HG02938 (cell line): ENCODE measurements at regions not wholly inside any gene's neighbourhood (a gene's known extent, or its start where the extent isn't known, plus 50 kb on each side); places are given as distances from the start of the nearest gene placed in this dataset.
A peak's percentile ranks its signal among the peaks of the same experiment; 100 is the strongest.
"Not testable (repeated sequence)": the region's sequence is repeated elsewhere in the genome, so short reads cannot be mapped to it uniquely, and the experiment has no call there.

Experiments used
- ATAC-seq: cut with Tn5 transposase; IDR thresholded peaks from one replicate; pipeline ENCODE4 v1.9.1; 2021; ENCODE audit warnings: mild to moderate bottlenecking, moderate library complexity; ENCODE audit not compliant: unreplicated experiment

DNA sequence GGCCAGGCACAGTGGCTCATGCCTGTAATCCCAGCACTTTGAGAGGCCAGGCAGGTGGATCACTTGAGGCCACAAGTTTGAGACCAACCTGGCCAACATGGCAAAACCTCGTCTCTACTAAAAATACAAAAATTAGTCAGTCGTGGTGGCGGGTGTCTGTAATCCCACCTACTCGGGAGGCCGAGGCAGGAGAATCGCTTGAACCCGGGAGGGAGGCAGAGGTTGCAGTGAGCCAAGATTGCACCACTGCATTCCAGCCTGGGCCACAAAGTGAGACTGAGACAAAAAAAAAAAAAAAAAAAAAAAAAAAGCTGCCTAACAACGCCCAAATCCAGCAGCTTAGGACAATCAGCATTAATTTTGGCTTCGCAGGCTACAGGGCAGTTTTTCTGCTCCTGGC lies 167.1 kb downstream of the GOSR1 start:
- not testable (repeated sequence) for ATAC-seq

DNA sequence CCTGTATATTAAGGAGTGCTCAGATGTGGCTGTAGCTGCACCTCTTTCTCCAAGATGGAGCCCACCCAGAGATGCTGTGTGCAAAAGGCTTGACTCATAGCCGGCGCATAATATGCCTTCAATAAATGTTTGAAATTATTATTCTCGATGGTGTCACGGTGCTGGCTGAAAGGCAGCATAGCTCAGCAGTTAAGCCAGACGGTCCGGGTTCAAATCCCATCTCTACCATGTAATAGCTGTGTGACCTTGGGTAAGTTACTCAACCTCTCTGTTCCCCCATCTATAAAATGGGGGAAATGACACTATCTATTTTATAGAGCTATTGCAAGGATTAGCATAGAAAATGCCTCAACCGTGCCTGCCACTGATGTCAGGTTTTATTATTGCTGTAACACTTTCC lies 164.2 kb downstream of the GOSR1 start:
- not testable (repeated sequence) for ATAC-seq

DNA sequence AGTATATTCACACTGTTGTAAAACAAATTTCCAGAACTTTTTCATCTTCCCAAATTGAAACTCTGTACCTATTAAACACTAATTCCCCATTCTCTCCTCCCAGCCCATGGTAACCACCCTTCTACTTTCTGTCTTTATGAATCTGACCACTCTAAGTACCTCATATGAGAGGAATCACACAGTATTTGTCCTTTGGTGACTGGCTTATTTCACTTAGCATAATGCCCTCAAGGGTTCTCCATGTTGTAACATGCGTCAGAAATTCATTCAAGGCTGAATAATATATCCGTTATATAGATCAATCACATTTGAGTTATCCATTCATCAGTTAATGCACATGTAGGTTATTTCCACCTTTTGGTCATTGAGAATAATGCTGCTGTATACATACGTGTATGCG lies 162.2 kb downstream of the GOSR1 start:
- not testable (repeated sequence) for ATAC-seq

DNA sequence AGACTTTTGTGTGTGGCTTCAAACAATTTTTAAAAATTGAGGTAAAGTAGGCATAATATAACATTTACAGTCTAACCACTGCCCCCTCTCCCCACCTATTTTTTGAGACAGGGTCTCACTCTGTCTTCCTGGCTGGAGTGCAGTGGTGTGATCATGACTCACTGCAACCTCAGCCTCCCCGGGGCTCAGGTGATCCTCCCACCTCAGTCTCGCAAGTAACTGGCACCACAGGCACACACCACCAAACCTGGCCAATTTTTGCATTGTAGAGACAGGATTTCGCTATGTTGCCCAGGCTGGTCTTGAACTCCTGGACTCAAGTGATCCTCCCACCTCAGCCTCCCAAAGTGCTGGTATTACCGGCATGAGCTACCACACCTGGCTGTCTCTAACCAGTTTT lies 161.8 kb downstream of the GOSR1 start:
- not testable (repeated sequence) for ATAC-seq

DNA sequence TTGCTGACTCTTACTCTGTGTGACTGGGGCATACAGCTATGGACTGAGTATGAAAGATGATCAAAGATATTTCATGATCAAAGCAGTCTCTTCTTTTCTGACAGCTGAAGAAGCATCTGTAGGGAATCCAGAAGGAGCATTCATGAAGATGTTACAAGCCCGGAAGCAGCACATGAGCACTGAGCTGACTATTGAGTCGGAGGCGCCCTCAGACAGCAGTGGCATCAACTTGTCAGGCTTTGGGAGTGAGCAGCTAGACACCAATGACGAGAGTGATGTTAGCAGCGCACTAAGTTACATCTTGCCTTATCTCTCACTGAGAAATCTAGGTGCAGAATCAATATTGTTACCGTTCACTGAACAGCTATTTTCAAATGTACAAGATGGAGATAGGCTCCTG lies 154.4 kb downstream of the GOSR1 start:
- ATAC-seq, result not testable (repeated sequence)

DNA sequence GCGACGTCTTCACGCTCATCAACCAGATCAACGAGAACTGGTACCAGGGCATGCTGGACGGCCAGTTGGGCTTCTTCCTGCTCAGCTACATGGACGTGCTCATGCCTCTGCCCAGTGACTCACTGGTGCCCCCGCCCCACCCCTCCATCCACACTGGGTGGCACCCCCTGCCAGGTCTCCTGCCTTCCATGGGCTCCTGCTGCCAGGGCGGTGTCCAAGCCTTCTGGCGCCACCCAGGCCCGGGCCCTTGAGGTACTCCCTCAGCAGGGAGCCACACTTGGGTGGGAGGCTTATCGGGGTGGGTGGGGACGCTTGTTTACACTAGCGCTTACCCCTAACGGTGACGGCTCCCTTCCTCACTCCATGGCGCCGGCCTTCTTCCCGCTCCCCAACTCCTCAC lies 148.2 kb downstream of the GOSR1 start:
- ATAC-seq, result not testable (repeated sequence)

DNA sequence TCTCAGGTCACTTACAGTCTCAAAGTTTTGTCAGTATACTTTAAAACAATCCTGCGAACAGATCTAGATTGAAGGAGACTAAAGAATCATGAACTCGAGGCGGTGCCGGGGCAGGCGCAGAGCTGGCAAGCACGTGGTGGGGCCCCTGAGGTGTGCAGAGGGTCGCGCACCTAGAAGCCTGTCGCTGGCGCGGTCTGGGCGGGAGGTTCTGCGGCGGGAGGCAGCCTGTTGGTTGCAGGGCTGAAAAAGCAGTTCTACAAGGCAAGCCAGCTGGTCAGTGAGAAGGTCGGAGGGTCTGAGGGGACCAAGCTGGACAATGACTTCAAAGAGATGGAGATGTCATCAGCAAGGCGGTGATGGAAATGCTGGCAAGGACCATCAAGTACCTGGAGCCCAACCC lies 147.0 kb downstream of the GOSR1 start:
- not testable (repeated sequence) for ATAC-seq

DNA sequence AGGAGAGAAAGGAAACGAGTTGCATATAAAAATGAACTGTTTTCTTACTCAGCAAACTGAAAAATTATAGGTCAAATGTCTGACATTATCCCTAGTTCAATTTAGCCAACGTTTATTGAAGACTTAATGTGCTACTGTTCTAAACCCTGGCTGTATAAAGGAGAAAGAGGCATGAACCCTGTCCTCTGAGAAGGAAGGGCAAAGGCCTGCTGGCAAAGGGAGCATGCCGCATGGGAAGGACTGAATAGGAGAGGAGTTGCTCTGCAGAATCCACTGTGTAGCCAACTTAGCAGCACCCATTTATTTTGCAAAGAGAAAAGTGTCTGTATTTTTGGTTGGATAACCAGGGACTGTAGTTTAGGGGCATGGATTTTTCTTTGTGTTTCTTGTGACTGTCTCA lies 132.5 kb downstream of the GOSR1 start:
- ATAC-seq, result not testable (repeated sequence)

DNA sequence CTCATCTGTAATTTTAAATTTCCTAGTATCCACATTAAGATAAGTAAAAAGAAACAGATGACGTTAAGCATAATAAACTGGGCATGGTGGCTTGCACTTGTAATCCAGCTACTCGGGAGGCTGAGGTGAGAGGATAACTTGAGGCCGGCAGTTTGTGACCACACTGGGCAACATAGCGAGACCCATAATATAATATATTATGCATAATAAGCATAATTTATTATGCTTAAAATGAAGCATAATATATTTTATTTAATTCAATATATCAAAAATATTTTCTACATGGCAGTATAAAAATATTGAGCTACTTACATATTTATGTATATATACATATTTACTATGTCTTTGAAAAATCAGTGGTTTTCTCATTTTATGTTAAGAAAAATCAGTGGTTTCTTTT lies 128.3 kb downstream of the GOSR1 start:
- no peak for ATAC-seq

DNA sequence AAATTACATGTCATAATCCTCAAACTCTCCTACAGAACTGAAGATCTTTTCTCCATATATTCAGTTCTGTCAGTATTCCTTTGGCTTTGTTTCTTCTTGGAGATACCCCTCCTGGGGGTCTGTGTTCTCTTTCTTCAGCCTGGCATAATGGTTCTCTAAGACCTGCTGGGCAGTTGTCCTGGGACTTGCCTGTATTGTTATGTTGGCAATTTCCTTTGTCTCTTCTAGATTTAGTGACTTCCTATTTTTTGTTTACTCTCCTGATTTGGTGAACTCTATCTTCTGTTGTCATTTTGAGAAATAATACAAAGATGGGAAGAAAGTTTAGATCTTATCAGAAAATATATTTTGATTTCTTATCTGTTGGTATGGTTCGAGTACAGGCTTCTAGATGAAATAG lies 127.8 kb downstream of the GOSR1 start:
- no peak for ATAC-seq

DNA sequence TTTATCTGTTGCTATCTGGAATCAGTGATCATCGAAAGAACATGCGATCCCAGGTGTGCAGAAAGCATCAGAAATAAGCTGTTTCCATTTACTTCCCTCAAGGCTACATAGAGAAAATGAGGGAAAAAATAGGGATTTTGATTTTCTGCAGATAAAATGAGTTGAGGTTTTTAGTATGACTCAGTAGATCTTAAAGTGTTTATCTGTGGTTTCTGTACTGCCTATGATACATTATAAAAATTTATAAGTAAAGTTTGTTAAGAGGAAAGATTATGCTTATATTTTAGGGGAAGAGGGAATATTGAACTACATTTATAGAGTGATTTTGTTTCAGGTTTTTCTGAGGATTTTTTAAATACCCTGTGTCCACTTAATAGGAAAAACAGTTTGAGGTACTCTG lies 125.2 kb downstream of the GOSR1 start:
- not testable (repeated sequence) for ATAC-seq

DNA sequence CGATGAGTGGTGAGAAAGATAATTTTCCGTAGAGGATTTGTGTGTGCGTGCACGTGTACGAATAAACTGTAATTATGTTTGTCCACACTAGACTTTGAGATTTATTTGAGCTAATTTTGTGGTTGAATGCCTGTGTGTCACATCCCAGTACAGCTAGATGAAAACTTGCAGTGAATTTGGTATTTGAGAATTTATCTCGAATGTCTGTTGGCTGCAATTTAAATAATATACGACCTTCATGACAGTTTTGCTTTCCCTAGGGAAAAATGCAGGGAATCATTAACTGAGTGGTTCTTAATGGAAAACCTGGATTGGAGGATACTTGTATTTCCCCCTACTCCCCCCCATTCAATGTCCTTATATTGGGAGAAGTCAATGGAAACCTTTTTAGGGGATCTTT lies 124.8 kb downstream of the GOSR1 start:
- not testable (repeated sequence) for ATAC-seq

DNA sequence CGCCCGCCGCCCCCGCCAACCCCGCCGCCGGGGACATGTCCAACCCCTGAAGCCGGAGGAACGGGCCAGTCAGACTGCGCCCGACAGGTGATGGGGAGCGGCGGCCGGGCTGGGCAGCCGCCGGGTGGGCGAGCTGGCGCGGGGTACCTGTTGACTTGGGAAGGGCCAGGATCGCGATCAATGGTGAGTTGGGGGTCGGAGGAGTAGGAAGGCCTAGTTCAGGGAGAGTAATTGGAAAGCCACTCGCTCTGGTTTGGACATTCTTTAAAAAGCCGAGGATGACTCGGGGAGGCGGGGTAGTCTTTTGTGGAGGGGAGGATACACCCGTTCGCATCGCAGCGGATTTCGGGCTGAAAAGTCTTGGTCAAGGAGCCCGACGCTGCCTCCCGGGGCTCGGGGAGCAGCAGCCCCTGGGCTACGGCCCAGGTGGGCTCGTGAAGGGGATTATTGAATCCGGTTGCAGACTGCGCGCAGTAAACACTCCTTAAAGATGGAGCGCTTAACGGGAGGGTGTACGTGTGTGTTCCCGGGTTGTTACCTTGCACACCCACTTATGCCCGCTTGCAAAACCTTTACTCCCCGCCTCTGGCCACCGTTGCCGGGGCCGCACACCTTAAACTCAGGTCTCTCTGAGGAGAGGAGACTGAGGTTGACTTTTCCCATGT lies 123.8 kb downstream of the GOSR1 start:
- peak; percentile 3 for ATAC-seq

DNA sequence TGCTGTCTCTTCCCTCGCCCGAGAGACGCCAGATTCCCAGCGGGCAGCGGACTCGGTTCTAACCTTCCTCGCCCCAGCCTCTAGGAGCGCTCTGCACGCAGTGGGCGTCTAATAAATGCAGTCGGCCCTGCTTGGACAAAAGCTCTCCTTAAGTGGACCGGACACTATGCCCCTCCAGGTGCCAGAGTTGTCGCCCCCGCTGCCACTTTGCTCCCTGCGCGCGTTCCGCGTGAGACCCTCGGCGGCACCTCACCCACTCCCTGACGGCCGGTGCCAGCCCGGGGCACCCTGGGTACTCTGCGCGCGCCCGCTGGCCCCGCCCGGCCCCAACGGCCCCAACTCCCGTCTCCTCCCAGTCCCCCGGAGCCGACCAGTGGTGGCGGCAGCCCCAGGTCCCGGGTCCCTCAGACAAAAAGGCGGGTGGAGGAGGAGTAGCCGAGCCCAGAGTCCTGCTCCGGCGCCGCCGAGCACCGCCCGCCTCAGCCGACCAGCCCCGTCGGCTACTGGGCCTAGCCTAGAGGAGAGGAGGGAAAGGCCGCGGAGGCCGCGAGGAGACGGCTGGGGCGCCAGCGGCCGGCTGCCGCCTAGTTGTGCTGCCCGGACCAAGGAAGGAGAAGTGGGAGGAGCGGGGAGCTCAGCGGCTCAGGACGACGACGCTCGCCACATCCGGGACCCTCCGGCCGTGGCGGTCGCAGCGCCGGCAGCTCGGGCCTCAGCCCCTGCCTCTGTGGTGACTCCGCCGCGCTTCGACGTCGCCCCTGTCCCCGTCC lies 123.0 kb downstream of the GOSR1 start:
- ATAC-seq, result peak; percentile 70

DNA sequence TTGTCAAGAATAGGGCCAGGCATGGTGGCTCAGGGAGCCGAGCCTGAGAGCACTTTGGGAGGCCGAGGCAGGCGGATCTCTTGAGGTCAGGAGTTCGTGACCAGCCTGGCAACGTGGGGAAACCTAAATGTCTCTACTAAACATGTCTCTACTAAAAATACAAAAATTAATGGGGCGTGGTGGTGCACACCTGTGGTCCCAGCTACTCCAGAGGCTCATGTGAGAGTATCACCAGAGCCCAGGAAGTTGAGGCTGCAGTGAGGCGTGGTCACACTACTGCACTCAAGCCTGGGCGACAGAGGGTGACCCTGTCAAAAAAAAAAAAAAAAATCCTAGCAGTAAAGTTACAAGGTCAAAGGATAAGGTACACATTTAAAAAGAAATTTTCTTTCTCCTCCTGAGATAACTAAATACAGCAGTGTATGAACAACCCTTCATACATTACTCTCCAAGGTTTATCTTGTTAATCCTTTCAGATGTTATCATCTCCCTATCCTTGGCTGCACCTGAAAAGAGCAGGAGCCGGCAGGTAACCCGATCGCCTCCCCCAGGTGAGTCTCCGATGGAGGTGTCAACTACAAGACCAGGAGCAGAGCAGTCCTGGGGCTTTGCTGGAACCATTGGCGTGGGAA lies 122.3 kb downstream of the GOSR1 start:
- ATAC-seq, result no peak

DNA sequence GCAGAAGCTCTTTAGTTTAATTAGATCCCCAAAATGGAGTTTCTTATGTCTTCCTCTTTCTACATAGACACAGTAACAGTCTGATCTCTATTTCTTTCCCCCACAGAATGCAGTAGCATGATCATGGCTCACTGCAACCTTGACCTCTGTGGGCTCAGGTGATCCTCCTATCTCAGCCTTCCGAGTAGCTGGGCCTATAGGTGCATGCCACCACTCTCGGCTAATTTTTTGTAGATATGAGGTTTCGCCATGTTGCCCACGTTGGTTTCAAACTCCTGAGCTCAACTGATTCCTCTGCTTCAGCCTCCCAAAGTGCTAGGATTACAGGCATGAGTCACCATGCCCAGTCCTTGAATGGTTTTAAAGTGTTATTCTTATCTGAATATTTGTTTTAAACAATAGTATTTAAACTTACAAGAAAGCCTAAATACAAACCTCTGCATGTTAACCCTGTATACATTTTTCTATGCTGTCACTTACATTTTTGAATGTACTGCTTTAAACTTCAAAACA lies 120.6 kb downstream of the GOSR1 start:
- ATAC-seq, result no peak

DNA sequence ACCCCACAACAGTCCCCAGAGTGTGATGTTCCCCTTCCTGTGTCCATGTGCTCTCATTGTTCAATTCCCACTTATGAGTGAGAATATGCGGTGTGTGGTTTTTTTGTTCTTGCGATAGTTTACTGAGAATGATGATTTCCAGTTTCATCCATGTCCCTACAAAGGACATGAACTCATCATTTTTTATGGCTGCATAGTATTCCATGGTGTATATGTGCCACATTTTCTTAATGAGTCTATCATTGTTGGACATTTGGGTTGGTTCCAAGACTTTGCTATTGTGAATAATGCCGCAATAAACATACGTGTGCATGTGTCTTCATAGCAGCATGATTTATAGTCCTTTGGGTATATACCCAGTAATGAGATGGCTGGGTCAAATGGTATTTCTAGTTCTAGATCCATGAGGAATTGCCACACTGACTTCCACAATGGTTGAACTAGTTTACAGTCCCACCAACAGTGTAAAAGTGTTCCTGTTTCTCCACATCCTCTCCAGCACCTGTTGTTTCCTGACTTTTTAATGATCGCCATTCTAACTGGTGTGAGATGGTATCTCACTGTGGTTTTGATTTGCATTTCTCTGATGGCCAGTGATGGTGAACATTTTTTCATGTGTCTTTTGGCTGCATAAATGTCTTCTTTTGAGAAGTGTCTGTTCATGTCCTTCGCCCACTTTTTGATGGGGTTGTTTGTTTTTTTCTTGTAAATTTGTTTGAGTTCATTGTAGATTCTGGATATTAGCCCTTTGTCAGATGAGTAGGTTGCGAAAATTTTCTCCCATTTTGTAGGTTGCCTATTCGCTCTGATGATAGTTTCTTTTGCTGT lies 120.0 kb downstream of the GOSR1 start:
- ATAC-seq, result not testable (repeated sequence)

DNA sequence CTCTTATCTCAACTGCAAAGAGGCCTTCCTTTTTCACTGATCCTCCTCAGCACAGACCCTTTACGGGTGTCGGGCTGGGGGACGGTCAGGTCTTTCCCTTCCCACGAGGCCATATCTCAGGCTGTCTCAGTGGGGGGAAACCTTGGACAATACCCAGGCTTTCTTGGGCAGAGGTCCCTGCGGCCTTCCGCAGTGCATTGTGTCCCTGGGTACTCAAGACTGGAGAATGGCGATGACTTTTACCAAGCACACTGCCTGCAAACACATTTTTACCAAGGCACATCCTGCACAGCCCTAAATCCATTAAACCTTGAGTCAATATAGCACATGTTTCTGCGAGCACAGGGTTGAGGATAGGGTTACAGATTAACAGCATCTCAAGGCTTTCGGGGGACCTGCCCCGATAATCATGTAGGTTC lies 117.8 kb downstream of the GOSR1 start:
- ATAC-seq, result not testable (repeated sequence)

DNA sequence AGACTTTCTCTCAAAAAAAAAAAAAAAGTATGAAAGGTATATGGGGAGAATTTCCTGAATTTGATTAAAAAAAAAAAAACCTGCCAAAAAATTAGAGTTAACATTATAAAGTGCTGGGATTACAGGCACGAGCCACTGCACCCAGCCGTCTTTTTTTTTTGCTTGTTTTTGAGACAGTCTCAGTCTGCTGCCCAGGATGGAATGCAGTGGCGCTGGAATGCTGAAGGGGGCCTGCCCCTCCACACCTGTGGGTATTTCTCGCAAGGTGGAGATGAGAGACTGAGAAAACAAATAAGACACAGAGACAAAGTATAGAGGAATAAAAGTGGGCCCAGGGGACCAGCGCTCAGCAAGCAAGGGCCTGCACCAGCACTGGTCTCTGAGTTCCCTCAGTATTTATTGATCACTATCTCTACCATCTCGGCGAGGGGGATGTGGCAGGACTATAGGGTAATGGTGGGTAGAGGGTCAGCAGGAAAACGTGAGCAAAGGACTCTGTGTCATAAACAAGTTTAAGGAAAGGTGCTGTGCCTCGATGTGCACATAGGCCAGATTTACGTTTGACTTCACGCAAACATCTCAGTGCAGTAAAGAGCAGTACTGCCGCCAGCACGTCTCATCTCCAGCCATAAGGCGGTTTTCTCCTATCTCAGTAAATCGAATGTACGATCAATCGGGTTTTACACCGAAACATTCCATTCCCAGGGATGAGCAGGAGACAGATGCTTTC lies 117.2 kb downstream of the GOSR1 start:
- no peak for ATAC-seq

DNA sequence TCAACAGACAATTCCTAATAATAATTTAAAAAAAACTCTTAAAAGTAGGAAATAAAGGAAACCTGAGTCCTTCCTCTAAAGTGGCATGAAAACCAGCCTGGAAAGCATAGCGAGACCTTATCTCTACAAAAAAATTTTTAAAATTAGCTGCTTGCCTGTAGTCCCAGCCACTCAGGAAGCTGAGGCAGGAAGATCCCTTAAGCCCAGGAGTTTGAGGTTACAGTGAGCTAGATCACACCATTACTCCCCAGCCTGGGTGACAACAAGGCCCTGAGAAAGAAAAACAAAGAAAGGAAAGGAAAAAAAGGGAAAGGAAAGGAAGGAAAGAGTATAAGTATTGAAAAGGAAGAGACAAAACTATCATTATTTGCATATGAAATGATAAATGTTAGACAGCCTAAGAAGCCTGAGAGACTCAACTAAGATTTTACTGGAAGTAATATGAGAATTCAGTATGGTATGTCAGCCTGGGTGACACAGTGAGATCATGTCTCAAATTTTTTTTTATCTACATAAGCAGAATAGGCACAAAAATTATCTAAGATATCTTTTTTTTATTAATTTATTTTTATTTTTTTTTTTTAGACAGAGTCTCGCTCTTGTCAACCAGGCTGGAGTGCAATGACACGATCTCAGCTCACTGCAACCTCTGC lies 113.0 kb downstream of the GOSR1 start:
- ATAC-seq, result no peak
